ENCODE measurements at regions not wholly inside any gene's neighbourhood (a gene's known extent, or its start where the extent isn't known, plus 50 kb on each side); places are given as distances from the start of the nearest gene placed in this dataset.
"Not testable (repeated sequence)": the region's sequence is repeated elsewhere in the genome, so short reads cannot be mapped to it uniquely, and the experiment has no call there.

DNA sequence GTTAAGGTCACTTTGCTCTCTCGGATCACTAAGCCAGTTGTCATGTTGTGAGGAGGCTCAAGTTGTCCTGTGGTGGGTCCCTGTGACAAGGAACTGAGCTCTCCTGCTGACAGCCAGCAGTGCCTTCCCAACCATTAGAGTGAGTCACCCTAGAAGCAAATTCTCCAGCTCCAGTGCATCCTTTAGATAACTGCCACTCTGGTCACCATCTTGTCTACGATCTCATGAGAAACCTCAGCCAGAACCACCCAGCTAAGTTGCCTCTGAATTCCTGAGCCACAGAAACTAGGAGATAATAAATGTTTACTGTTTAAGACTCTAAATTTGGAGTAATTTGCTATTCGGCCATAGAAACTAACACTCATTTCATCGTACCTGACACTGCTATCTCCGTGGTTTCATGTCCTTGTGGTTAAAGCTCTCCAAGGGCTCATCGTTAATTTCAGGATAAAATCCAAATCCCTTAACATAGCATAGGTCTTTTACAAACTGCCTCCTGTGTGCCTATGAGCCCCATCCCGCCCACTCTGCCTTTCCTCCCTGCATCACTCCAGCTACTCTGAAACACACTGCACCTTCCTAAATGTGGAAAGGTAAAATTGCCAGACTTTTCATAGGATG, 56.5 kb upstream of the WIPF3 start:
- TF ChIP-seq CTCF (IDR thresholded peaks at IDR 0.05) (no peak), POLR2A (IDR thresholded peaks at IDR 0.05) (no peak), POLR2AphosphoS5 (IDR thresholded peaks at IDR 0.05) (no peak), EP300 (IDR thresholded peaks at IDR 0.05) (no peak)
- peaks cover 0 to 10% (median 0%) of the 10 kb centered on the region in 3 donors for H3K4me1 ChIP-seq
- H3K27ac ChIP-seq: no peak overlapping the region
- no peak overlapping the region for H3K4me3 ChIP-seq
- ATAC-seq: no peak
- 75 to 91% methylated on average over 6 of the region's 7 CpGs for WGBS, 2 donors (ENCODE audit: low coverage in 1 of 2)
- no peaks in the 10 kb centered on the region for H3K27me3 ChIP-seq
- H3K9me3 ChIP-seq: no peaks in the 10 kb centered on the region
- no peaks in the 10 kb centered on the region for H3K36me3 ChIP-seq

- not testable (repeated sequence) for H3K27me3 ChIP-seq, H3K36me3 ChIP-seq, H3K4me3 ChIP-seq, ATAC-seq, H3K9me3 ChIP-seq, H3K27ac ChIP-seq
- WGBS, 2 donors (ENCODE audit: low coverage in 1 of 2): 21 to 46% methylated on average over 3 of the region's 4 CpGs
- H3K4me1 ChIP-seq: peaks cover 0 to 10% (median 0%) of the 10 kb centered on the region in 3 donors
Measured at GRCh38 chr7:29750373-29750940, 55.9 kb upstream of the WIPF3 start.

DNA sequence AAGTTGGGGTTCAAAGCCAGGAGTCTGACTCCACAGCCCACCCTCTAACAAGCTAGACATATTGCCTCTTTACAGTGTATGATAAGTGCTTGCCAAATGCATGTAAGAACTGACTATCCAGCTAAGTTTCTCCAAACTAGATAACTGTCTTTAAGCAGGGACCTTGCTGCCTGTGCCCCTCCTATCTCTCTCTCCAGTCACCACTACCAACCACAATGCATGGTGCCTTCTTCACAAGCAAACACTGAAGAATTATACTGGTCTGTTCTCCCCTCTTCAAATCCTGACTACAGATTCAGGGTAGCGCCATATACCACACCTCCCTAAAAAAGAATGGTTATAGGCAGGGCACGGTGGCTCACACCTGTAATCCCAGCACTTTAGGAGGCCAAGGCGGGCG, 55.3 kb upstream of the WIPF3 start:
- 94% methylated on average over 2 of the region's 4 CpGs; no CpG with 5 or more reads in 1 of the 2 donors for WGBS, 2 donors (ENCODE audit: low coverage in 1 of 2)
- H3K9me3 ChIP-seq, H3K27ac ChIP-seq, ATAC-seq, H3K4me3 ChIP-seq, H3K27me3 ChIP-seq, H3K36me3 ChIP-seq: not testable (repeated sequence)
- H3K4me1 ChIP-seq: peaks cover 0 to 10% (median 0%) of the 10 kb centered on the region in 3 donors

- H3K27ac ChIP-seq: no peak overlapping the region
- 52 to 62% methylated on average over 3 to 4 of the region's 6 CpGs for WGBS, 2 donors (ENCODE audit: low coverage in 1 of 2)
- no peaks in the 10 kb centered on the region for H3K36me3 ChIP-seq
- no peaks in the 10 kb centered on the region for H3K9me3 ChIP-seq
- ATAC-seq: no peak
- H3K4me1 ChIP-seq: no peaks in the 10 kb centered on the region
- no peak for TF ChIP-seq EP300 (IDR thresholded peaks at IDR 0.05)
- H3K4me3 ChIP-seq: no peak overlapping the region
- no peaks in the 10 kb centered on the region for H3K27me3 ChIP-seq
Measured at GRCh38 chr7:29754874-29755490, 51.3 kb upstream of the WIPF3 start.

Small RNA genes in the stretch of these regions (small RNA-seq; reads per million reads assigned to genes)
- gene MIR550A3 (0 reads per million in 4 donors), gene TMSB4XP3 (0 reads per million in 4 donors)

All from gastroesophageal sphincter (tissue), 4 donors.